NCI-H128 (cell line): ENCODE measurements at regions not wholly inside any gene's neighbourhood (a gene's known extent, or its start where the extent isn't known, plus 50 kb on each side); places are given as distances from the start of the nearest gene placed in this dataset.
"Not testable (repeated sequence)": the region's sequence is repeated elsewhere in the genome, so short reads cannot be mapped to it uniquely, and the experiment has no call there.

ENCODE experiments used
- DNase-seq: peaks from one replicate; lab custom pipeline; 2025; ENCODE audit not compliant: unreplicated experiment; lab: John Stamatoyannopoulos, UW

- no peak for DNase-seq
Measured at GRCh38 chr2:216989340-216990129, 129.7 kb upstream of the TNP1 start.

- DNase-seq, result no peak
Measured at GRCh38 chr2:216987252-216987821, 127.5 kb upstream of the TNP1 start.

GRCh38 chr2:216985658-216986141 lies 125.8 kb upstream of the TNP1 start:
- DNase-seq, result peak; percentile 86

- DNase-seq, result no peak
Measured at GRCh38 chr2:216984937-216985336, 125.1 kb upstream of the TNP1 start.

GRCh38 chr2:216981951-216982350 lies 122.1 kb upstream of the TNP1 start:
- DNase-seq, result not testable (repeated sequence)

GRCh38 chr2:216980510-216980909 lies 120.6 kb upstream of the TNP1 start:
- DNase-seq, result not testable (repeated sequence)

GRCh38 chr2:216974321-216975302 lies 114.7 kb upstream of the TNP1 start:
- DNase-seq, result no peak

- DNase-seq, result no peak
Measured at GRCh38 chr2:216971593-216971992, 111.7 kb upstream of the TNP1 start.

GRCh38 chr2:216970359-216970915 lies 110.6 kb upstream of the TNP1 start:
- no peak for DNase-seq

GRCh38 chr2:216967889-216968288 lies 108.0 kb upstream of the TNP1 start:
- no peak for DNase-seq

GRCh38 chr2:216960671-216961268 lies 100.9 kb upstream of the TNP1 start:
- no peak for DNase-seq

GRCh38 chr2:216959433-216959832 lies 99.6 kb upstream of the TNP1 start:
- no peak for DNase-seq

GRCh38 chr2:216956820-216957493 lies 97.1 kb upstream of the TNP1 start:
- no peak for DNase-seq

GRCh38 chr2:216951171-216951570 lies 91.3 kb upstream of the TNP1 start:
- no peak for DNase-seq

- DNase-seq, result no peak
Measured at GRCh38 chr2:216950547-216950946, 90.7 kb upstream of the TNP1 start.

- no peak for DNase-seq
Measured at GRCh38 chr2:216949700-216950413, 90.0 kb upstream of the TNP1 start.

- no peak for DNase-seq
Measured at GRCh38 chr2:216947055-216947454, 87.2 kb upstream of the TNP1 start.

GRCh38 chr2:216944733-216945132 lies 84.9 kb upstream of the TNP1 start:
- DNase-seq, result no peak

GRCh38 chr2:216943109-216943508 lies 83.2 kb upstream of the TNP1 start:
- no peak for DNase-seq
